Activated B cell treated with CpG ODN at 0.5 μM for 24 hours (primary cell): ENCODE measurements at regions not wholly inside any gene's neighbourhood (a gene's known extent, or its start where the extent isn't known, plus 50 kb on each side); places are given as distances from the start of the nearest gene placed in this dataset.
A peak's percentile ranks its signal among the peaks of the same experiment; 100 is the strongest.

Experiments
- ATAC-seq: fragments of 200-7000 bp; cut with Tn5 transposase; one replicate; pipeline ENCODE4 v1.10.0; 2021; ENCODE audit warnings: low read depth, mild to moderate bottlenecking, moderate library complexity
- CTCF ChIA-PET: fragments of 350-600 bp; sonication (Branson Sonifier 250); formaldehyde crosslinking; loops from one replicate; lab custom pipeline; 2021; ENCODE audit warnings: antibody characterized with exemption; lab: Charles Lee
- POLR2A ChIA-PET: fragments of 350-600 bp; sonication (Branson Sonifier 250); formaldehyde crosslinking; loops from one replicate; lab custom pipeline; 2021; ENCODE audit warnings: antibody characterized with exemption; lab: Charles Lee
- DNase-seq: peaks from one replicate; pipeline ENCODE4 v3.0.0; 2022
- H3K27ac Mint-ChIP-seq: one replicate; pipeline ENCODE4 v1.8.0; 2020; ENCODE audit warnings: mixed read lengths
- H3K27me3 Mint-ChIP-seq: one replicate; pipeline ENCODE4 v1.8.0; 2021; ENCODE audit warnings: mixed read lengths
- H3K36me3 Mint-ChIP-seq: one replicate; pipeline ENCODE4 v1.8.0; 2021; ENCODE audit warnings: low read depth, mixed read lengths
- H3K4me1 Mint-ChIP-seq: one replicate; pipeline ENCODE4 v1.8.0; 2021; ENCODE audit warnings: mixed read lengths
- H3K4me3 Mint-ChIP-seq: one replicate; pipeline ENCODE4 v1.8.0; 2020; ENCODE audit warnings: mild to moderate bottlenecking, mixed read lengths
- H3K9me3 Mint-ChIP-seq: one replicate; pipeline ENCODE4 v1.8.0; 2020; ENCODE audit warnings: mixed read lengths
- CTCF ChIP-seq: fragments of 200-600 bp; IDR thresholded peaks from one replicate; pipeline ENCODE4 v1.8.0; 2022; ENCODE audit warnings: antibody characterized with exemption, mild to moderate bottlenecking
- intact Hi-C: fragments of 100-400 bp; cut with micrococcal nuclease; formaldehyde crosslinking; loops from one replicate; pipeline ENCODE4 v1.15.1; 2024

GRCh38 chr7:41869091-41869490, 166.2 kb upstream of the INHBA start:
- ATAC-seq (no peak), DNase-seq (no peak)
- intact Hi-C loops, result no loop called here
- CTCF ChIA-PET, result no interaction called here
- no peak for TF ChIP-seq CTCF
- H3K9me3 Mint-ChIP-seq, result peaks cover 11% of the 10 kb centered on the region
- POLR2A ChIA-PET, result interaction anchor here (1.1 kb wide), 1 partner anchor 10 kb away, joined by 4 read pairs; no protein-coding TSS in a partner anchor
- peaks cover 17% of the 10 kb centered on the region for H3K4me1 Mint-ChIP-seq
- peaks cover 8% of the 10 kb centered on the region for H3K36me3 Mint-ChIP-seq
- no peak overlapping the region for H3K27ac Mint-ChIP-seq
- H3K27me3 Mint-ChIP-seq, result no peaks in the 10 kb centered on the region
- H3K4me3 Mint-ChIP-seq, result no peak overlapping the region

DNA sequence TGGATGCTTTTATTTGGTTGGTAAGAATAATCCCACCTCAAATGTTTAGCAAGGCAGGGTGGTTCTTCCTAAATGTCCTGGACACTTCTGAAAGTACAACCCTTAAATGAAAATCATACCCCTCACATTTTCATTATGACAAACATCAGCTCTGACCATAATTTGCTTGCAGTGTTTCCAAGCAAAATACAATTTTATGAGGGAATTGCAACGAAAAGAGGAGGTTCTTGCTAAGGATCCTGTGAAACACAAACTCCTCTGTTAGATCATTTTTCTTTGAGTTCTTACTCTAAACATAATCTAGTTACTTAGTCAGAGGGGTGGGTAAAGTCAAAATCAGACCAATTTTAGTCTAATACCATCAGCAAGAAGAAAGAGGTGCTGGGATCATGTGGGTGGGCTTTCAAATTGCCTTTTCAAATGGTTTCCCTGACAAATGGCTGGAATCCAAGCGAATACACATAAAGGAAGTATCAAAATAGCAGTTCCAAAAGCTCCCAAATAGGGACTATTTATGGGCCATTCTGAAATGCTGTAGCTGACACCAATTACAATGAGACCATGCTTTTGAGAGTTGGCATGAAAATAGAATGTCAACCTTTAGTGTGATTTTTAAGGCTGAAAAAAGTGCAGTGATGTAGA, 164.9 kb upstream of the INHBA start:
- no peak for TF ChIP-seq CTCF
- Mint-ChIP-seq H3K4me3 (no peak overlapping the region), H3K27me3 (no peaks in the 10 kb centered on the region), H3K36me3 (peaks cover 11% of the 10 kb centered on the region), H3K9me3 (peaks cover 15% of the 10 kb centered on the region), H3K4me1 (peaks cover 14% of the 10 kb centered on the region), H3K27ac (no peak overlapping the region)
- ChIA-PET POLR2A (no interaction called here), CTCF (no interaction called here)
- DNase-seq, result no peak
- intact Hi-C loops, result no loop called here
- ATAC-seq, result no peak

- no peak for TF ChIP-seq CTCF
- CTCF ChIA-PET, result no interaction called here
- no peak overlapping the region for H3K4me3 Mint-ChIP-seq
- intact Hi-C loops, result no loop called here
- DNase-seq (no peak), ATAC-seq (no peak)
- H3K27ac Mint-ChIP-seq, result no peak overlapping the region
- no peaks in the 10 kb centered on the region for H3K27me3 Mint-ChIP-seq
- H3K4me1 Mint-ChIP-seq, result peaks cover 10% of the 10 kb centered on the region
- H3K9me3 Mint-ChIP-seq, result peaks cover 15% of the 10 kb centered on the region
- H3K36me3 Mint-ChIP-seq, result peaks cover 11% of the 10 kb centered on the region
- POLR2A ChIA-PET, result no interaction called here
These were observed 159.4 kb upstream of the INHBA start for GRCh38 chr7:41862261-41862660.

- Mint-ChIP-seq H3K27me3 (no peaks in the 10 kb centered on the region), H3K4me1 (peaks cover 10% of the 10 kb centered on the region), H3K9me3 (peaks cover 15% of the 10 kb centered on the region), H3K27ac (no peak overlapping the region), H3K36me3 (peaks cover 11% of the 10 kb centered on the region), H3K4me3 (peak overlapping the region; percentile 13)
- intact Hi-C loops, result no loop called here
- DNase-seq (no peak), ATAC-seq (no peak)
- POLR2A ChIA-PET, result no interaction called here
- no peak for TF ChIP-seq CTCF
- CTCF ChIA-PET, result no interaction called here
These were observed 158.8 kb upstream of the INHBA start for GRCh38 chr7:41861642-41862041.

DNA sequence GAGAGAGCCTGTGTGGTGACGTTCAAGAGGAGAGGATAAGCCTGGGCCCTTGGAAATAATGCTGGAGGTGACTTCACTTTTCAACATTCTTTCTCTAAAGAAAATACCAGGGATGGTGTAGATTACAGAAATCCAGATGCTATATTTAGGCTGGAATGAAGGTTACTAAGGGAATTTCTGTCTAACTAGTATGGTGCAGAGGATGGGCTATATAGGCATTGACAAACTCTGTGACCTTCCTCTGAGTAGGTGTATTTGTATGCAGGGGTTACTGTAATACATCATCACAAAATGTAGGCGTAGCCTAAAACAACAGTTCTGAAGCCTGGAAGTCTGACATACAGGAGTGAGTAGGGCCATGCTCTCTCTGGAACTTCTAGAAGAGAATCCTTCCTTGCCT, 155.3 kb upstream of the INHBA start:
- DNase-seq, result no peak
- POLR2A ChIA-PET, result no interaction called here

More for the DNA sequence above, 155.3 kb upstream of the INHBA start:
- Mint-ChIP-seq H3K27ac (no peak overlapping the region), H3K4me3 (no peak overlapping the region), H3K36me3 (no peaks in the 10 kb centered on the region), H3K27me3 (no peaks in the 10 kb centered on the region), H3K9me3 (no peaks in the 10 kb centered on the region), H3K4me1 (peaks cover 10% of the 10 kb centered on the region)
- CTCF ChIA-PET, result no interaction called here
- intact Hi-C loops, result no loop called here
- ATAC-seq, result no peak
- no peak for TF ChIP-seq CTCF
